Right hindlimb (tissue), 1 donor: ENCODE measurements at regions not wholly inside any gene's neighbourhood (a gene's known extent, or its start where the extent isn't known, plus 50 kb on each side); places are given as distances from the start of the nearest gene placed in this dataset.

Experiments
- DNase-seq: peaks from one replicate; pipeline ENCODE4 v3.0.0-alpha.2; 2018

DNA sequence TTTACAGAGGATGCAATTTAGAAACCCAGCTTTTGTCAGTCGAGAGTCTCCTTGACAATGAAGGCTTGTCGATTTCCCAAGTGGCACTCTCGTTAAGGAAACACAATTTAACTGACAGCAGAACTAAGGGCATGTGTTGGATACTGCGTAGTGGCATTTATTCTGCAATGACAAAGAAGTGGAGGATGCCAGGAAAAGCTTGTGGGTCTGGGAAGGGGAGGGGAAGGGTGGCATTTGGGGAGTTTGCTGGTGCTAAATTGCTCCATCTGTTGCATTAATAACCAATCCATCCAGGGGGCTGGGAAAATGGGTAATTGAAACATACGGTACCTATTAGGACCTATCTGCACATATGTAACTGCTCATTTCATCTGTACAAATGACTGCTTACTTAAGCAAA lies 190.6 kb downstream of the NSG2 start:
- DNase-seq: no peak

DNA sequence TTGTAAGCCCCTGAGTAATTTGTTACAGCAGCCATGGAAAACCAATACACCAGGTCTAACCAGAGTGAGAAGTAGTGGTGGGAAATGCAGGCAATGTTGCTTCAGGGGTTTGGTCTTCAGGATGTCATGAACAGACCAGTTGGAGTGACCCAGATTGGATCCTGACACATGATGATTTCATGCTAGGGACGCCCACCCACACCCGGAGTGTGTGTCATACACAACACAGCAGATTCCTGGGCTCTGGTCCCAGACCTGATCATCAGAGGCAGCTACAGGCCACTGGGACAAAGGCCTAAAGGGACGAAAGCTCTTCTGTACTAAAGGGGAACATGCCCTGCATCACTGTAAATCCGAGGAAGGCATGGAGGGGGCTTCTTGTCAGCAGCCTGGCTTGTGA lies 194.2 kb downstream of the NSG2 start:
- no peak for DNase-seq

DNA sequence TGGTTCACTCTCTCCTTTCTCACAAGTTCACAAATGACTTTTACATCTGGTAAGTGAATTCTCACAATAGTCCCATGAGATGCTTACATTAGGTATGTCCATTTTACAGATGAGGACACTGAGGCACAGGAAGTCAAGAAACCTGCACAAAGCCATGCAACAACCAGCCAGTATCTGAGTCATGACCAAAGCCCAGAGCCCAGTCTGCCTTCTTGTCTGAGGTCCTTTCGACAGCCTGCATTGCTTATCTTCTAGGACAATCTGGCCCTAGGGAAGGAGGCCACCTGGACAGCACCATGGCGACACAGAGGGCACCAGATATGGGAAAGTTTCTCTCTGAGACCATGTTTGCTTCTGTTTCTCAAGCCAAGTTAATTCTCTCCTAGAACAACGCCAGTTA lies 197.1 kb downstream of the NSG2 start:
- DNase-seq: no peak

DNA sequence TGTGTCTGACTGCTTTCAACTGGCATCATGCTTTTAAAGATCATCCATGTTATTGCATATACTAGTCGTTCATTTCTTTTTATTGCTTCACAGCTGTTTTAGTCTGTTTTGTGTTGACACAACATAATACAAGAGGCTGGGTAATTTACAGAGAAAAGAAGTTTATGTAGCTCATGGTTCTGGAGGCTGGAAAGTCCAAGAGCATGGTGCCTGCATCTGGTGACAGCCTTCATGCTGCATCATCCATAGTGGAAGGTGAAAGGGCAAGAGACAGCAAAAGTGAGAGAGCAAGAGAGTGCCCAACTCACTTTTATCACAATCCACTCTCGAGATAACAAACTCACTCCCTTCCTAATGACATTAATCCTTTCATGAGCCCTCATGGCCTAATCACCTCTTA lies 198.4 kb downstream of the NSG2 start:
- no peak for DNase-seq

DNA sequence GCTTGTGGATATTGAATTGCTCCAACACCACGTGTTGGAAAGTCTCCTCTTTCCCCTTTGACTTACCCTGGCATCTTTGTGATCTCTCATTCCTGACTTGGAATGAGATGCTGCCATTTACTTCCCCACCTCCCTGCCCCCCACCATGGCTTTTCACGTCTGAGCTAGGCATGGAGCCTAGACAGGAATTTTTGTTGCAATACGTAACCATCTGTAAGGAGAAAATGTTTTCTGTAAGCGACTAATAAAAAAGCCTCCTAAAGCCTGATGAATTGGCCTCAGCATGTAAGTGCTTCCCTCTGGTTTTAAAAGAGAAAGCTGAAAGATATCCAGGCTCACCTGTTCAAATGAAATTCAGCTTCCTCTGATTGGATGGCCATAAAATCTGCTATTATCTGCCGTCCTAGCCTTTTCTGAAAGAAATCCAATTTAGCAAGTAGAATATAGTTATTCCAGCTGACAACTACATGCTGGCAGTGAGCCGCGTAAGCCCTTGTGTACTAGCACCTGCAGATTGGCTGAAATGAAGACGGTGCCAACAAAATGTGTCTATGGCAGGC lies 200.1 kb downstream of the NSG2 start:
- DNase-seq: peak; percentile 55

DNA sequence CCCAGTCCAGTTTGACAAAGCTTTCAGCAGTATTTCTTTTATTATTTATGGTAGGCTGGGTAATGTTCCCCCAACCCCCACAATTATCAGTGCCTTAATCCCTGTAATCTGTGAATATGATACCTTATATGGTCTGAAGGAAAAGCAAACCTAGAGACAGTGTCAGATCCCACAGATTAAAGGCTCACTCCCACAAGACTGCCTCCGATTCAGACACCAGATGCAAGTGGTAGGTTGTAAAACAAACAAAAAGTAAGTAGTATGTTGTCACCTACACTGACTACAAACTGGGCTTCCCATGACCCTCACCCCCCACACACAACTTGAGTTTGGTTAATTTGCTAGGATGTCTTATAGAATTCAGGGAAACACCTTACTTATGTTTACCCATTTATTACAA lies 201.2 kb downstream of the NSG2 start:
- DNase-seq: no peak

DNA sequence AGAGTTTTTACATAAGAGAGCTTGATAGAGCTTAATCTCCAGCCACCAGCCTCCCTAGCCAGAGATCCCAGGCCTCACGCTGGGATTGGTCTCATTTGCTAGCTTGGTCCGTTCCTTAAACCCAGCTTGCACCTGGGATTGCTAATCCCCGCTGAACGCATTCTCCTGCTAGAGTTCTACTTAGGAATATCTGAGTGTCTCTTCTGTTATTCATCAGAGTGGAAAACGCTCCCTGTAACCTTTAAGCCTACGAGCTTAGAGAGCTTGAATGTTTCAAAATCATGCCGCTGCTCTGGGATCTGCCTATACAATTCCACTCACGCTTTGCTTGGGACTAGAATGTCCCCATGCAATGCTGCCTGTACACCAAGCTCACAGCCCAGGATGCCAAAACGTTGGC lies 201.8 kb downstream of the NSG2 start:
- DNase-seq: no peak

DNA sequence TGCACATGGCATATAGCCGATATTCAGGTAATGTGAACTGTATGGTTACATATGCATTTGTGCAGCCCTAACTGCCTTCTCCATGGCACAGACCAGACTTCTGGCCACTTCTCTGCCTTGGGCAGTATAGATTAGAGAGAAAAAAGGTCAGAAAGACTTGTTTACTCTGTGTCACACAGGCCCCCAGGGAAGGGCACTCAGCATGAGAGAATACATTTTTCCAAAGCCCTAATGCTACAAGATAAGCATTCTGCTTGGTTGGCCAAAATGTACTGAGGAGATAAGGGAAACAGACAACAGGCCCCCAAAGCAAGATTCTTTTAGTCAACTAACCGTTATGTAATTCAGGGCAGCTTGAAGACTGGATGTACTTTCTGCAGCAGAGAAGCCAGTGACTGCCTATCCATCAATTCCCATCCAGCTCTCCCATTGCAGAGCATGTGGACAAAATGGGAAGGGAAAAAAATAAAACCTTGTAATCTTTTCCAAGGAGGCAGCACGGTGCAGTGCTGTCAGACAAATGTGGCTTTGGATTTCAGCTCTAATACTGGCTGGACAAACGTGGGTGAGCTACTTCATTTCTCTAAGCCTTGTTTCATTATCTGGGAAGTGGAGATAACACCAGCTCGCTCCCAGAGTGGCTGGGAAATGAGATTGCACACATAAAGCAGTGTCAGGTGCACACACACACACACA lies 205.9 kb downstream of the NSG2 start:
- DNase-seq: no peak

DNA sequence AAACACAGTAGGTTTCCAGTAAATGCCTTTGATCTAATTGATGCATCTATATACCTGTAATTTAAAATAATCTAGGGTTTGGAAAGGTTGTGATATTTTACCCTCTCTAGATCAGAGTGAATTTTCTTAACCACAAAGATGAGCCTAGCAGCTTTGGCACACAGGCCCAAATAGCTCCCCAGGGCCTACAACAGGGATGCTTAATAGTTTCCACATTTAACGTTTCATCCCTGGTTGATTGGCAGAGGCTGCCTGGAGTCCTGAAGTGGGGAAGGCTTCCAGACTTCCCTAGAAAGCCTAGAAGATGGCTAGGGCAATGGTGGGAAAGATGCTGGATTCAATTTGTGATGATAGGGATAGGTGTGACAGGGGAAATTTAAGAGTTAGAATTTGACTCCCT lies 206.6 kb downstream of the NSG2 start:
- DNase-seq: no peak

- no peak for DNase-seq
Observed at GRCh38 chr5:174259696-174260420, 214.4 kb downstream of the NSG2 start.

DNA sequence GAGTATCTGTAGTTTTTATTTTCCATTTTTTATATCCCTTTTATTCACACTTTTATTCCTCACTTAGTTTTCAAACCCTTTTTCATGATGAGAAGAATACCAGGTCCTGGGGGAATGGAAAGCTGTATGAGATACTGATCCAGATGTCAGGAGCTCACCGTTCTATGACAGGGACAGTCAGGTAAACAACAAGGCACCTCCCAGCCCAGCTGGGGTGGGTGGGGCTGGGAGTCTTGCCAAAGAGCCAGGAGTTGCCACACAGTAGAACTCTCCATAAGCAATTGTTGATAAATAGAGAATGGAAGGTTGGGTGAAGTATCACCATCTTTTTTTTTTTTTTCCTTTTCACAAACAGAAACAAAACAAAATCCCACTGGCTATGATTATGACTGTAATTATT lies 225.8 kb downstream of the NSG2 start:
- DNase-seq: no peak

GRCh38 chr5:174272671-174273070 lies 227.2 kb downstream of the NSG2 start:
- DNase-seq: no peak

DNA sequence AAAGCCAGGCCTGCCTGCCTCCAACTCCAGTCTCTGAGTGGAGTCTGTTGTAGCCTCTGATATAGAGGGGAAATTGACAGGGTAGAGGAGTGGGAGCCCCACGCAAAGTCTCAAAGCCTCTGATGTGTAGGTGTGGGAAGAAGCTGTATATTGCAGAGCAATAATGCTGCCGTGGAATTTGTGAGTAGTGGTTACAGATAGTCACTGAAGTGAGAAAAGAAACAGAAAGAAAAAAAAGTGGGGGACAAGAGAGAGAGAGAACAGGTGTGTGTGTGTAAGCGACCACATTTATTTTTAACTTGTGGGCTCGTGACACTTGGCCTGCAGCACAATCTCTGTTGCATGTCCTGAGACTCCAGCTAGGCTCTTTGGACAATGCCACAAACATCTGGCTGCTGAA lies 227.8 kb downstream of the NSG2 start:
- no peak for DNase-seq

GRCh38 chr5:174275959-174276358 lies 230.5 kb downstream of the NSG2 start:
- no peak for DNase-seq

DNA sequence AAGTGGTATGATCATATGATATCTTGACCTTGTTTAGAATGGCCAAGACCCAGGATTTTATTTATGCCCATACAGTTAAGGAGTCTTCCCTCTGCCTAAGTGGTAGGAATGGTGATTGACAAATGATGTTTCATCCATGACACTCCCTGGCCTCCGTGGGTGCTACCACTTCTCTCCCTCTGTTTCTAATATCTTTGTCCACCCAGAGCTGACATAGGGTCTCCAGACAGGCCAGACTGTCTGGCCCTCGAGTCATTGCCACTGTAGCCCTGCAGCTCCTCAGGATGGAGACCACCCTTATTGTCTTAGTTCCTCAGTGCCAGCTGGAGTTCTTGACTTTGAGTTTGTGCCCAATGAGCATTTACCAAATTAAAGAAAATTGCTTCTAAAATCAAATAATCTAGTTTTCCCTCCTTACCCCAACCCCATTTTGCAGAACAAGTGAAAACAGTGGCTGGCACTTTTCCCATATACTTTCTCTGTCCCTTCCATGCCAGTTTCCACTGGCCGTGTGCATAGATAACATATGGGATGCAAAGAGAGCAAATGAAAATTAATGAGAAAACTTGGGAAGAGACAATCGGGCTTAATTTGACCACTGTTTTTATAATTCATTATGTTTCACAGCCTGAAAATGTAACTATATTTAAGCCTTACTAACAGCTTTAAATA lies 235.7 kb downstream of the NSG2 start:
- no peak for DNase-seq

DNA sequence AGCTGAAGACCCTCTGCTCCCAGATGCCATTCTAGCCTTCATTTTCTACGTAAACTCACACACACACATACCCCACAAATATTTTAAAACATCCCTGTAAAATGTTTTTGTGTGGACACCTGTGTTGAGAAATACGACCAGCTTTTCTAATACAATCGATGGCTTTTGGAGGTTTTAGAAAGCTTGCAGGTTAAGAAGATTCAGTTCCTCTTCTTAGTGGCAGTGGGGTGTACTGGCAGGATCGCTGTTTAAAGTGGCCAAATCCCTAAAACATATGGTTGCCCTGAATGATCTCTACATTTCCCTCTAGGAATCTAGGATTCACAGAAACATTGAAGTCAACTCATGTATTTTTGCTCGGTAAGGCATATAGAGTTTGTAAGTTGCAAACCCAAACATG lies 236.3 kb downstream of the NSG2 start:
- DNase-seq: no peak

DNA sequence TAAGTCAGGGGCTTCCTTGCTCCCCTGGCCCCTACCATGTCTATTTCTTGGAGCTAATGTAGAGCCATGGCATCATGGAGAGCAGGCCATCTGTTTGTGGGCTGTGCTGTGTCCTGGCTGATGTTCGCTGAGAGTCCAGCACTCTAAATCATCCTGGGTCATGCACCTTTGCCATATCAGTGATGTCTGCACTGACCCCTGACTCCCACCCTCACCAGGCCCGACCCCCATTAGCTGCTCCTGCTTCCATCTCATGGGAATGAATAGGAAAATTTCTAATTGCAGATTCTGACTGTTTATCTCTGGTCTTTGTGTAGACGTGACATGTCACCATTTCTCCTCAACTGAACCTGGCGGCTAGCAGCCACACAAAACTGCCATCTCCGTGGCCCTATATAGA lies 236.9 kb downstream of the NSG2 start:
- no peak for DNase-seq

- DNase-seq: no peak
Observed at GRCh38 chr5:174283211-174284005, 237.9 kb downstream of the NSG2 start.

DNA sequence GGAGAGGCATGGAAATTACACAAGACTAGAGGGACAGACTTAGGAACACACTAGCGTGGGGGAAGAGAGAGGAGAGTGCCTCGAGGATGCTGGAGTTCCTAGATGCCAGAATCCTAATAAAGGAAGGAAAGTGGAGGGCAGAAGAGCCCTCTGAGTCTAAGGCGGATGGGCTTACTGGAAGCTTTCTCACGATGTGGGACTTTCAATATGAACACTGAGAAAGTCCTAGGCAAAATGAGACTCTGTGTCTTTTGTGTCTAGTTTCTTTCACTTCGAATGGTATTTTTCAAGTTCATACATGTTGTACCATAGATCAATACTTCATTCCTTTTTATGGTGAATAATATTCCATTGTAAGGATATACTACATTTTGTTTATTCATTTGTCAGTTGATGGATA lies 239.4 kb downstream of the NSG2 start:
- no peak for DNase-seq

- no peak for DNase-seq
Observed at GRCh38 chr5:174287761-174288160, 242.3 kb downstream of the NSG2 start.

GRCh38 chr5:174288439-174288838 lies 242.9 kb downstream of the NSG2 start:
- DNase-seq: no peak

DNA sequence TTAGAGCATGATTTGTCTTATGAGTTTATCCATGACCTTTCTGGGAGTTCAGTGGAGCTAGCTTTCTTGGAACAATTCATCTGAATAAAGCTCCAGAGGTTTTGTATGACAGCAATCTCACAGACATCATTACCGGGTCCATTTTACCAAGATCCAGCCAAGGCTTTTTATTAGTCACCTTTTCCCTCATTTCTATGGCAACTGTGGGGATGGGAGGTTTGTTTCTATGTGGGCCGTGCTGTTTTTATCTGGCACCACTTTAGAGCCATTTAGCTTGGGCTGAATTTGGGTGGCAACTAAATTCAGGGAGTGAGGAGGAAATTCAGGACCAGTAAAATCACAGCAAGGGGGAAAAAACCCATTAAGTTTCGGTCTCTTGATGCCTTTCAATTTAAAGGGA lies 245.7 kb downstream of the NSG2 start:
- no peak for DNase-seq

DNA sequence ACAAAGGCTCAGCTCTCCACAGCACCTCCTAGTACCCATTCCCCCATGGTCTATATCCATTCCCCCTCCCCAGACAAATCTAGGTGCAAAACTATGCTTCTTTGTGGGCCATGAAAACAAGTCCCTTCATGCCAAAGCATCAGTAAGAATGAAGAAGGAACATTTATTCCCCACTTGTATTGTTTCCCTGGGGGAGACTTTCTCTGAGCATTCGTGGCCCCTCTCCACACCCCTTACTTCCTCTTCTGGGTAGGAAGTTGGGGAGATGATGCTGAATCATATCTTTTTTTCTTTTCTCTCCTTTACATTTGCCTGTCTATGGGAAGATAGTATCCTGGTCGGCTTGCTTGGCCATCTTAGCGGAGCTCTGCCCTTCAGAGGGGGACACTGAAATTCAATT lies 246.8 kb downstream of the NSG2 start:
- no peak for DNase-seq
